Hematopoietic multipotent progenitor cell treated with erythropoietin and hydrocortisone succinate and interleukin-3 and kit ligand, for 15 days (in vitro differentiated cells): ENCODE measurements at regions not wholly inside any gene's neighbourhood (a gene's known extent, or its start where the extent isn't known, plus 50 kb on each side); places are given as distances from the start of the nearest gene placed in this dataset.

Experiments
- DNase-seq: peaks from one replicate; pipeline ENCODE4 v3.0.0-alpha.2; 2015; ENCODE audit warnings: low spot score

DNA sequence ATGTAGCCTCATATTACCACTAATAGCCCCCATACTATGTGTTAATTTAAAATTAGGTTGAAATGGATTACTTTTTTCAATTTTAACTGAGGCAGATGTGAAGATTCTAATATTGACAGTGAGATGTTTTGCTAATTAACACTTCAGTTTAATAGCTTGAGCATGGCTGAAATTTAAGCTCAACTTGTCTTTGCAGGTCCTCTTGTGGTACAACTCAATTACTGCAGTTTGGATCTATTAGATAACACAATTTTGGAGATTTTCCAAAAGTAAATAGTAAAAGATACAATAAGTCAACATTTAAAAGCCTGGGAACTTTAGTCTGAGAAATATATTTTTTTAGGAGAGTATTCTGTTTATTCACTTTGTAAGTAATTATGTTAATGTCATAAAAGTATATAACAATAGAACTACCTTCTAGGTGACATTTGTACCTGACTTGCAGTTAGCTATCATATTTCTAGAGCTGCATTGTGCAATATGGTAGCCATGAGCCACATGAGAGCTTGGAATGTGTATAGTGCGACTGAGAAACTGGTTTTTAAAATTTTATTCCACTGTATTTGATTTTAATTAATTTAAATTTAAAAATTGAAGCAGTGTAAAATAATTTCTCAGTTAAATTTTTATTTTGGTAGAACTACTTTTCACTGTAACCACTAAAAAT lies 73.1 kb upstream of the FMR1 start:
- no peak for DNase-seq

DNA sequence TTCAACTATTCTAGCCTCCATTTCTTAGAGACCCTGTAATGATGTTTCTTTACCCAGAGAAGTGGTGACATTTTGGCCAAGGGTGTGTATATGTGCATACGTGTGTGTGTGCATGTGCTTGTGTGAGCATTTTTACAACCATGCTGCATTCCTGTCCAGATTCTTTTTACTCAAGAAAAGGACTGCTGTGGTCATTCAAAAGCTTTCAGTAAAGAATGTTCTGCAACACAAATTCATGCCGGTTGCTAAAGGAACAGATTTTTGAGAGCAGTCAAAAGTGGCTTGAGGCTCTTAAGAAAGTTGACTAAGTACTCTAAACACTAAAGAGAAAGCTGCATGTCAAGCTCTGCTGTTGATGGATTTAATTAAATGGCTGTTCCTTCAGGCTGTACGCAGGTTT lies 65.0 kb upstream of the FMR1 start:
- no peak for DNase-seq

DNA sequence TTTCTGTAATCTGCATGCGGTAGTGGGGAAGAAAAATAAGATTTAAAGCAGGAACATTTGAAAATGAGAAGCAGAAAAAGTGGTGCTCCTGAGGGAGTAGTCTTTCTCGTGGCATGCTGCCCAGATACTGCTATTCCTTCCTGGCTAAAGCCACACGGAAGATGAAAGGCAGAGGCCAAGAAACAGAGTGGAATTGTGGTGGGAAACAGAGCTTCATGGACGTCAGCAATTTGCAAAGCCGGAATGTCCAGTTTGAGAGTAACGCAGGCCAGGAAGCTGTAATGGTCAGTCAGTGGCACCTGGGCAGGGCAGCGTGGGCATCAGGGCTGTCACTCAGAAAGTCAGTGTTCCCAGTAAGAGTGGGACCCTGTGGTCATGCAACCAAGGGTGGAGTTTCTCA lies 63.7 kb upstream of the FMR1 start:
- DNase-seq: no peak

DNA sequence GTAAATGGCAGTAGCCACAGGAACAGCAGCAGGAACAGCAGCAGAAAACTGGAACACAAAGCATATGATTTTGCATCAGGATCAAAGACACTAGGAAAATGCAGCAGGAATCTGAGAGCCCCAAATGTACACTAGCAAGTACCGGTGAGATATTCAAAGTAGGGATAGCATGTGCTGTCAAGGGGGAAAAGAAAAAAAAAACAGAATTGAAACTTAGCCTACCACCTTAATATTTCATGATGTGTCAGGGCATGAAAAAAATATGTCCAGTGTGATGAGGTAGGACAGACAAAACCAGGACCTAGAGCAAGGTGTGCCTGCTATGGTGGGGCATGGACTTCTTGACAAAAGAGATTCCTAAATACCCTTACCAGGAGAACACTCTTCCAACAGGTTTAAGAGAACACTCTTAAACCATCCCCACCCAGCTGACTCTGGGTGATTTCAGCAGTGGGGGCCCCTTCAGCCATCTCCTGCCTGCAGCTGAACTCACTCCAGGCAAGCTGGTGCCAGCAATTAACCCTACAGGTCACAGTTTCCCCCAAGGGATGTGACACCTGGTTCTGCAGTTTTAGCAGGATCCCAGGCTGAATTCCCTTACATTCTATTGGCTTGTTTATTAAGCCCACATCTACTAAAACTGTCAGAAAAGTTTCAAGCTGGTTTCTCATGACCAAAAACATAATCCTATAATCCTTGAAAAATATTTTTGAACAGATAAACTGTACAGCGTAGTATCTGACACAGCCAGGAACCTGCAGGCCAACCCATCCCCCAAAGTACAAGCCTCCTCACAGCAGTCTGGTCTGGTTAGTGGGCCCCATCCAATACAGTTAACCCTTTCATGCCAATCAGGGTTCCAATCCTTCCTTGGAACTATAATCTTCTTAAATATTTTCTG lies 62.9 kb upstream of the FMR1 start:
- DNase-seq: no peak

DNA sequence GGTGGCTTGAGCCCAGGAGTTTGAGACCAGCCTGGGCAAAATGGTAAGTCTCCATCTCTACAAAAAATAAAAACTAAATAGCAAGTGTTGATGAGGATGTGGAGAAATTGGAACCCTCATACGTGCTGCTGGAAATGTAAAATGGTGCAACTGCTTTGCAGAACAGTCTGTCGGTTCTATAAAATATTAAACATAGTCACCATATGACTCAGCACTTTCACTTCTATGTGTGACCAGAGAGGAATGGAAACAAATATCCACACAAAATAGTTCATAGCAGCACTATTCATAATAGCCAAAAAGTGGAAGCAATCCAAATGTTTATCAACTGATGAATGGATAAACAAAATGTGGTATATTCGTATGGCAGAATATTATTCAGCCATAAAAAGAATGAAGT lies 60.8 kb upstream of the FMR1 start:
- DNase-seq: no peak

DNA sequence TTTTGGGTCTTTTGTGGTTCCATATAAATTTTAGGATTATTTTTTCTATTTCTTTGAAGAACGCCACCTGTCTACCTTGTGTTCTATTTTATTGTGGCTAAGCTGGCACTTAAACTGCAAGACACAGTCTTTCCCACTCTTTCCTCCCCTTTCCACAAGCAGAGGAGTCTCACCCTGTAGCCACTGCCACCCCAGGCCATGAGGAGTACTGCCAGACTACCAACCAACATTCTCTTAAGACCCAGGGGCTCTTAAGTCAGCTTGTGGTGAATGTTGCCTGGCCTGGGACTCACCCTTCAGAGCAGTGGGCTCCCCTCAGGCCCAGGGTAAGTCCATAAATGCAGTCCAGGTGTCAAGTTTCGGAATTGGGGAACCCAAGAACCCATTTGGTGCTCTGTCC lies 58.0 kb upstream of the FMR1 start:
- DNase-seq: no peak

DNA sequence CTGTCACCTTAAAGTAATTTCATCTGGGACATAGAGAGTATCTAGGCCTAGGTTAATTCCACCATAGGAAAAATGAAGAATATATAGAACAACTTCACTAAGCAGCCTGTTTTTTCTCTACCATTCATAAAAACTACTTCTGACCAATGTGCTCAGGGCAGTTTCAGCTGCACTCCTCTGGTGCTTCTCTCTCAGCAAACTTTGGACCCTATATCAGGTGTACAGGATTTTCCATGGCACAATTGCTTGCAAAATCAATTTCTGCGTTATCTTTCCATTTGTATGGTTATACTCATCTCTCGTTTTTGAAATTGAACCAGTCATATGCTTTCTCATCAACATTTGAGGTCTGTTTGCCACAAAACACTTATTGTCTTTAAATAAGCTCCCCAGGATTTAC lies 52.1 kb upstream of the FMR1 start:
- DNase-seq: no peak
